GM21723 (cell line): ENCODE measurements at regions not wholly inside any gene's neighbourhood (a gene's known extent, or its start where the extent isn't known, plus 50 kb on each side); places are given as distances from the start of the nearest gene placed in this dataset.

Experiments
- ATAC-seq: cut with Tn5 transposase; IDR thresholded peaks from one replicate; pipeline ENCODE4 v1.9.1; 2021; ENCODE audit warnings: mild to moderate bottlenecking, moderate library complexity; ENCODE audit not compliant: unreplicated experiment

GRCh38 chr5:167753725-167754490 lies 537.5 kb upstream of the WWC1 start:
- no peak for ATAC-seq

- ATAC-seq = no peak
Observed at GRCh38 chr5:167754501-167755021, 536.9 kb upstream of the WWC1 start.

GRCh38 chr5:167755420-167755819 lies 536.0 kb upstream of the WWC1 start:
- ATAC-seq = no peak

- ATAC-seq = no peak
Observed at GRCh38 chr5:167759057-167759821, 532.2 kb upstream of the WWC1 start.

- ATAC-seq = no peak
Observed at GRCh38 chr5:167763772-167764171, 527.7 kb upstream of the WWC1 start.

- ATAC-seq = no peak
Observed at GRCh38 chr5:167764641-167765289, 526.7 kb upstream of the WWC1 start.

- no peak for ATAC-seq
Observed at GRCh38 chr5:167765352-167765751, 526.1 kb upstream of the WWC1 start.

GRCh38 chr5:167766957-167767356 lies 524.5 kb upstream of the WWC1 start:
- no peak for ATAC-seq

GRCh38 chr5:167767795-167768194 lies 523.6 kb upstream of the WWC1 start:
- no peak for ATAC-seq

GRCh38 chr5:167769846-167770413 lies 521.5 kb upstream of the WWC1 start:
- no peak for ATAC-seq

GRCh38 chr5:167770461-167770860 lies 521.0 kb upstream of the WWC1 start:
- ATAC-seq = no peak

- ATAC-seq = no peak
Observed at GRCh38 chr5:167771571-167771970, 519.9 kb upstream of the WWC1 start.

GRCh38 chr5:167773668-167774301 lies 517.7 kb upstream of the WWC1 start:
- ATAC-seq = no peak

- no peak for ATAC-seq
Observed at GRCh38 chr5:167777746-167778145, 513.7 kb upstream of the WWC1 start.

- no peak for ATAC-seq
Observed at GRCh38 chr5:167778228-167778627, 513.2 kb upstream of the WWC1 start.

GRCh38 chr5:167779644-167780043 lies 511.8 kb upstream of the WWC1 start:
- no peak for ATAC-seq

GRCh38 chr5:167780177-167780576 lies 511.3 kb upstream of the WWC1 start:
- no peak for ATAC-seq

- ATAC-seq = no peak
Observed at GRCh38 chr5:167783145-167783817, 508.2 kb upstream of the WWC1 start.

- no peak for ATAC-seq
Observed at GRCh38 chr5:167785106-167785505, 506.3 kb upstream of the WWC1 start.

- no peak for ATAC-seq
Observed at GRCh38 chr5:167785901-167786300, 505.5 kb upstream of the WWC1 start.
